RCC 7860 (cell line): ENCODE measurements at regions not wholly inside any gene's neighbourhood (a gene's known extent, or its start where the extent isn't known, plus 50 kb on each side); places are given as distances from the start of the nearest gene placed in this dataset.
"Not testable (repeated sequence)": the region's sequence is repeated elsewhere in the genome, so short reads cannot be mapped to it uniquely, and the experiment has no call there.

Experiments
- DNase-seq: peaks from one replicate; pipeline ENCODE4 v3.0.0-alpha.2; 2015; ENCODE audit warnings: low spot score
- FAIRE-seq: peaks from 2 replicates; lab custom pipeline; 2012; peaks lifted over from hg19 to GRCh38; lab: Jason Lieb, UNC

DNA sequence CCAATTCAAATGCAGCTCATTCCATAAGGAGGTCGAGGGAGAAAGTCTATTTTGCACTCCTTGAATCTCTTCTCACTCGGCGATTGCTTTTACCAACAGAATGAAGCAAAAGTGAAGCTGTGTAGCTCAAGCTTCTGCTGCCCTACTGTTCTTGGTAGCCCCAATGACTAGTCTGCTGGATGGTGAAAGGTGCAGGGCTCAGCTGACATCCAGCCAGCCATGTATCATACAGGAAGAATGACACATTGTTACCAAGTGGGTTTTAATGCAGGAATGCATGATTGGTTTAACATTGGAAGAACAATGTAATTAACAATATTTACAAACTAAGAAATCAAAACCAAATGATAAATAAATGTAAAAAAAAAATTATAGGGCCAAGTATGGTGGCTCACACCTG lies 286.2 kb upstream of the HSFY2 start:
- FAIRE-seq = peak; percentile 5
- no peak for DNase-seq

DNA sequence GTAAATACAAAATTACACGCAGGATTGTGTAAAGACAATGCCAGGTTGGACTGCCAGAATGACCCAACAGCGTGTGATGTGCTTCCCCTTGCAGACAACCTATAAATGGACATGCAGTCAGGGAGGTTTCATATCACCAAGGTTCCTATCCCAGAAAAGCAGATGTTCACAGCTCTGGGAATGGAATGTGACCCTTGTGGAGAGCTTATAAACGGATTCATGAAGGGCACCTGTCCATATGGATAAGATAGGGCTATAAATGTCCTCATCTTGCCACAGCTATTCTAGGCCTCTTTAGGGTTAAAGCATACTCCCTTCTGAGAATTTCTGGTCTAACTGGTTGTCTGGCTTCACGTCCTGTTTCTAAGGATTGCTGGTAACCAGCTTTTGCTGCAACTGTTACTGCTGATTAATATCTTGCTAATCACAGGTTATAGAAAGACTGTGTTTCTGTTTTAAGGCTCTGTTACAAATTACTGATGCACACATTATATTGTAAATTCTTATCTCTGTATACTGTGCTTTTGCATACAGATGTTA lies 285.4 kb upstream of the HSFY2 start:
- DNase-seq = no peak
- no peak for FAIRE-seq

- FAIRE-seq = no peak
Measured at GRCh38 chrY:19056138-19056469, 282.6 kb upstream of the HSFY2 start.

DNA sequence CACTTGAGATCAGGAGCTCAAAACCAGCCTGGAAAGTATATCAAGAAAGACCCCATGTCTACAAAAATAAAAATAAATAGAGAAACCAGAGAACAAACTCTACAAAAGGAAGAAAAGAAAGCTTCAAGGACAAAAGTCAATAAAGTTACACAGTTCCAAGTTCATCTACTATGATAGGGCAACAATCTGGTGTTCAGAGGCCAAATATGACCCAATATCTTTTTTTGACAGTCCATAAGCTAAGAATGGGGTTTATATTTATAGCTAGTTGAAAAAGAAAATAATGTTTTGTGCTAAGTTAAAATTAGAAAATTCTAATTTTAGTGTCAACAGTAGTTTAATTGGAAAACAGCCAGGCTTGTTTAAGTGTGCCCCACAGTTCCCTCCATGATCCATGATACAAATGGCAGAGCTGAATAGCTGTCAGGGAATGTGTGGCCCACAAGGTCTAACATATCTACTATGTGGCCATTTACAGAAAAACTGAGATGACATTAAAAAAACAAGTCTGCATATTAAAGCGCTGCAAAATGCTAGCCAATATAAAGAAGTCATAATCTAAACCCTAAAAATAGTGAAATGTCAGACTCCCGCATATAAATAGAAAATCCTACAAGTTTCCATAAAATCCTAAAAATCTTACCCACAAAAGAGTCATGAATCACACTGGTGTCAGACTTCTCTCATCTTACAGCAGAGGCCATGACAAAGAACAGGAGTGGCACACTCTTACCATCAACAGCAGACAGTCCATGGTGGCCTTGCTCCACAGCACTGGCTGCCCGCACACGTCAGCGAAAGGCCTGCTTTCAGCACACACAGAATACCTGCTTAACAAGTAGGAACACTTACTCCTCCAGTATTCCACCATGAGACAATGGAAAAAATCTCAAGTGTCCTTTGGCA lies 281.9 kb upstream of the HSFY2 start:
- DNase-seq = no peak

More at GRCh38 chrY:19056138-19056469, 282.6 kb upstream of the HSFY2 start:
- DNase-seq = no peak

GRCh38 chrY:19053806-19054205 lies 280.3 kb upstream of the HSFY2 start:
- FAIRE-seq (no peak), DNase-seq (no peak)

More for the DNA sequence above, 281.9 kb upstream of the HSFY2 start:
- no peak for FAIRE-seq

GRCh38 chrY:19051021-19051420 lies 277.5 kb upstream of the HSFY2 start:
- peak; percentile 75 for FAIRE-seq
- peak; percentile 17 for DNase-seq

DNA sequence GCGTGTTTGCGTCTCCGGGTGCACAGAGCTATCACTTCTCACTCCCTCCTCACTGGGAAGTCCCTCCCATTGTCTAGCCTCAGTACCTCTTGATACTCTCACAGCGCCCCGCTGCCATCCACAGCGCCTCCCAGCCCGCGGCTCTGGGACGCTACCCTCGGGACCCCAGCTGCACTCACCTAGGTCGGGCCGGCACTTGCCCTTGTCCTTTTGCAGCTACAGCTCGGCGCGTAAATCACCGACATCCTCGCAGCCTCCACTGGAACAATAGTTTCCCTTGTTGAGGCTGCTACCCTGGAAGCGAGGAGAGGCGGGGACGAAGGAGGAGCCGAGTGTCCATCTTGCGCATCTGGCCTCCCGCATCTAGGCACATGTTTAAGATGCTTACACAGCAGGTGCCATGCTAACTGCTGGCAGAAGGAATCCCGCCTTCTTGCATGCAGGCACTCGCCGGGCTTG lies 269.5 kb upstream of the HSFY2 start:
- DNase-seq (no peak), FAIRE-seq (no peak)

GRCh38 chrY:19042306-19042958 lies 268.9 kb upstream of the HSFY2 start:
- DNase-seq = no peak
- FAIRE-seq = no peak

- FAIRE-seq (no peak), DNase-seq (no peak)
Measured at GRCh38 chrY:19026631-19027030, 253.1 kb upstream of the HSFY2 start.

DNA sequence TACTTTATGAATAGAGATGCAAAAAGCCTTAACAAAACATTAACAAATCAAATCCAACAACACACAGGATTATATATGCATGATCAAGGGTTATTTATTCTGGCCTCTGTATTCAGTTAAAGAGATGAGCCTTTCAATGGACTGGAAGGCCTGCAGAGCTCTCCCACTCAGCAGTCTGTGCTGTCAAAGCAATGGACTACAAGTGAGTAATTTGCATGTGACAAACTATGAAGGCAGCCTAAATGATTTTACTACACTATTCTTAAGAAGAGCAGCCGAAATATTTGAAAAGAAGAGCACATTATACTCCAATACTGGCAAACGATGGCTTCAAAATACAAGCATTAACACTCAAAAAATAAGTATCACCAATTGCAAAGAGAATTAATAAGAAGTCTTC lies 250.4 kb upstream of the HSFY2 start:
- FAIRE-seq = no peak

GRCh38 chrY:19020193-19020592 lies 246.7 kb upstream of the HSFY2 start:
- FAIRE-seq = no peak
- no peak for DNase-seq

More for the DNA sequence above, 250.4 kb upstream of the HSFY2 start:
- no peak for DNase-seq

GRCh38 chrY:19016990-19017389 lies 243.5 kb upstream of the HSFY2 start:
- FAIRE-seq (no peak), DNase-seq (no peak)

DNA sequence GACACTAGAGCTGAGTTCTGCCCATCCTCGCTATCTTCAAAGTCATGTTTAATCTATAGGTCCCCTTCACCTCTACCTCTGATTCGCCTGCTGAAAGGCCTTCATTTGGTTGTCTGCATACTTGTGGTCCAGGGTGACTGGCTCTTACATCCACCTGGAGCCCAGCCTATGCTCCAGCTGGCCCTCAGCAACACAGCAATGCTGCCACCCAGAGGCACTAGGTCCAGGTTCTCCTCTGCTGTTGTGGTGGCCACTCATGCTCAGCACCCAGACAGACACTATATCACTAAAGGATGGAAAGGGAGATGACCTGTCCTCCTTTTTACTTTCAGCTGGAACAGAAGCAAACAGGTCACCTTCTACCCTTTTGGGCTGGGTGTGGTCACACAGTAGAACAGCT lies 242.3 kb upstream of the HSFY2 start:
- DNase-seq (peak; percentile 8), FAIRE-seq (no peak)

GRCh38 chrY:19015213-19015612 lies 241.7 kb upstream of the HSFY2 start:
- FAIRE-seq (no peak), DNase-seq (no peak)

DNA sequence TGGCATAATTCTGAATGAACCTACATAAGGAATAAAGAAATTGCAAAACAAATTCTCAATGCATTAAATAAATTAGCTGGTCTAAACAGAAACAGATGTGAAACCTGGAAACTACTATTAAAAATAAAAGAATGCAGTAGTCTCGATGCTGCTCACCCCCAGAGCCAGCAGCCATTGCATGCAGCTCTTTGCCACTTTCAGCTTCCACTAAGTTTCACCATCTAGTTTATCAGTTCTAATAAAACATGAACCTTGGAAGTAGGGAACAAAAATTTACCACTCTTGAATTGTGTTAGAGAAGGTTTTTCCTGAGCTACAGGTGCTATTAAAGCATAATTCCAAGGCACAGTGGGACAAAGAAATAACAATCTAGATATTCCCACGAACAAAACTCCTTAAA lies 239.4 kb upstream of the HSFY2 start:
- DNase-seq = no peak
- no peak for FAIRE-seq

DNA sequence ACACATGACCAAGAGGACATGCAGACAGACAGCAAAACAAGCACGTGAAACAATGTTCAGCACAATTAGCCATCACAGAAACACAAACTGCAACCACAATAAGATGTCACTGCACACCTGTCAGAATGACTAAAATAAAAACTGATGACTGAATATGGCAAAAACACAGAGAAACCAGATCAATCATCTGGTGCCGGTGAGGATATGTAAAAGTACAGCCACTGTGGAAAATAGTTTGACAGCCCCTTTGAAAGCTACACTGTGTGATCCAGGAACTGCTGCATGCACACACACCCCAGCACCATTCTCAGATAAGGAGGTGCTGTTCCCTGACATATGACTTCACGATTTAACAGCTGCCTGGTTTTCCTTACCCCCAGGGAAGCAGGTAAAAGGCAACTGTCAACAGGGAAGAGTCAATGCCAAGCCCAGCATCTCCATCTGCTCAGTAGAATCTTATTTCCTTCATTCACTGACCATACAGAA lies 238.1 kb upstream of the HSFY2 start:
- FAIRE-seq (no peak), DNase-seq (no peak)

GRCh38 chrY:19006234-19006633 lies 232.7 kb upstream of the HSFY2 start:
- DNase-seq (no peak), FAIRE-seq (no peak)

DNA sequence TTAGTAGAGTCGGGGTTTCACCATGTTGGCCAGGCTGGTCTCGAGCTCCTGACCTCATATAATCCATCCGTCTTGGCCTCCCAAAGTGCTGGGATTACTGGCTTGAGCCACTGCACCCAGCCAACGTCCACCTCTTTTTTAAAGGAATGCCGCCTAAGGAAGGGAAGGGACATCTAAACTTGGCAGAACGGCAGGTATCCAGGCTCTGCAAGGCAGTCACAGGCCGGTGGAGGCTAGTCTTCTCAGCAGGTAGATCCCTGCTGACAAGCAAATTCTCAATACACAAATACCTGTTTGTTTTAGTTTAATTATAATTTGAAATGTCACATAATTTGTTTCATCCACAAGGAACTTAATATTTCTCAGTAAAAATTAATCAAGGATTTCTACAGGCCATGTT lies 232.0 kb upstream of the HSFY2 start:
- no peak for FAIRE-seq
- DNase-seq = no peak

- DNase-seq (no peak), FAIRE-seq (no peak)
Measured at GRCh38 chrY:18997635-18998240, 224.2 kb upstream of the HSFY2 start.

DNA sequence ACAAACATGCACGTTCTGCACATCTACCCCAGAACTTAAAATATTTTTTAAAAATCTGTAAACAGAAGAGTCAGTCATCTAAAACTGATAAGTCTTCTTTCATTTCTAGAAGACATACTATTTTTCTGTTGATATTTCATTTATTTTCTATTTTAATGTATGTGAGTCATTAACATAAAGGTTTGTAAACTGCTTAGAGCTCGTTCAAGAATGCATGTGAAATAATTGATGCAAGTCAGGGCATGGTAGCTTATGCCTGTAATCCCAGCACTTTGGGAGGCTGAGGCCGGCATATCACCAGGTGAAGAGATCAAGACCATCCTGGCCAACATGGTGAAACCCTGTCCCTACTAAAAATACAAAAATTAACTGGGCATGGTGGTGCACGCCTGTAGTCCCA lies 219.9 kb upstream of the HSFY2 start:
- no peak for FAIRE-seq
- DNase-seq = no peak

DNA sequence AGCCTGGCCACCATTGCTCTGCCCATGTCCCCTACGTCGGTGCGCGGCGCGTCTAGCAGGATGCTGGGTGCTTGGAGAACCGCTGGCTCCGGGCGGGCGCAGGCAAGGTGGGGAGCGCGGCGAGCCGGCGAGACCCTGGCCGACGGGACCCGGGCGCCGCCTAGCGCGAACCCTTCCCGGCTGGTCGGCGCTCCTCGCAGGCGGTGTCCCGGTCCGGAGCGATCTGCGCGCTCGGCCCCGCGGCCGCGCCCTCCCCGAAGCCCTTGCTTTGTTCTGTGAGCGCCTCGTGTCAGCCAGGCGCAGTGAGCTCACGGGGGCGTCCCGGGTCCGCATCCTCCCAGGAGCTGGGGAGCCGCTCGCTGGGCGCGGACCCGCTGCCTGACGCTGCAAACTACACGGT lies 219.1 kb upstream of the HSFY2 start:
- not testable (repeated sequence) for FAIRE-seq

More for the DNA sequence above, 219.1 kb upstream of the HSFY2 start:
- DNase-seq = not testable (repeated sequence)
